ENCODE measurements at regions not wholly inside any gene's neighbourhood (a gene's known extent, or its start where the extent isn't known, plus 50 kb on each side); places are given as distances from the start of the nearest gene placed in this dataset.

DNA sequence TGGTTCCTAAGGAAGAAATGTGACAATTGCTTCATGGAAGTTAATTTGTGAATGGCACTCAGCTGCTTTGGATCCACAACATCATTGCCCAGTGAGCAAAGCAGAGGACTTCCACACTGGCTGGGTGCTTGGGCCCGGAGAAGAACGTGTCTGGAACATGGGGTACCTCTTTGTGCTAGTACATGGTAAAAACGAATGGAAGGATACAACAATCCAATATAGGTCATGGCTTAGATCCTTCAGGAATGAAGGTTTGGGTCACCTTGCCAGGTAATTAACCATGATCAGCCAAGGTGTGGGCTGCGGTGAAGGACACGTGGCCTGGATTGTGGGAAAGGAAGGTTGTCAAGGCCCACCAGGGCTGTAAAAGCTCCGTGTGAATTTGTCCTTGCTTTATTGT, 245.9 kb upstream of the HS6ST1 start:
- TF ChIP-seq, protein P1, sequence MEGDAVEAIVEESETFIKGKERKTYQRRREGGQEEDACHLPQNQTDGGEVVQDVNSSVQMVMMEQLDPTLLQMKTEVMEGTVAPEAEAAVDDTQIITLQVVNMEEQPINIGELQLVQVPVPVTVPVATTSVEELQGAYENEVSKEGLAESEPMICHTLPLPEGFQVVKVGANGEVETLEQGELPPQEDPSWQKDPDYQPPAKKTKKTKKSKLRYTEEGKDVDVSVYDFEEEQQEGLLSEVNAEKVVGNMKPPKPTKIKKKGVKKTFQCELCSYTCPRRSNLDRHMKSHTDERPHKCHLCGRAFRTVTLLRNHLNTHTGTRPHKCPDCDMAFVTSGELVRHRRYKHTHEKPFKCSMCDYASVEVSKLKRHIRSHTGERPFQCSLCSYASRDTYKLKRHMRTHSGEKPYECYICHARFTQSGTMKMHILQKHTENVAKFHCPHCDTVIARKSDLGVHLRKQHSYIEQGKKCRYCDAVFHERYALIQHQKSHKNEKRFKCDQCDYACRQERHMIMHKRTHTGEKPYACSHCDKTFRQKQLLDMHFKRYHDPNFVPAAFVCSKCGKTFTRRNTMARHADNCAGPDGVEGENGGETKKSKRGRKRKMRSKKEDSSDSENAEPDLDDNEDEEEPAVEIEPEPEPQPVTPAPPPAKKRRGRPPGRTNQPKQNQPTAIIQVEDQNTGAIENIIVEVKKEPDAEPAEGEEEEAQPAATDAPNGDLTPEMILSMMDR (IDR thresholded peaks at IDR 0.05; ENCODE audit: low read depth, low read length) = no peak
- H3K4me3 ChIP-seq (replicated peaks in 1 of 2; ENCODE audit: low read depth in 2 of 2, low read length in 2 of 2) = no peak overlapping the region
- no peak for DNase-seq (ENCODE audit: low read depth in 2 of 2)

DNA sequence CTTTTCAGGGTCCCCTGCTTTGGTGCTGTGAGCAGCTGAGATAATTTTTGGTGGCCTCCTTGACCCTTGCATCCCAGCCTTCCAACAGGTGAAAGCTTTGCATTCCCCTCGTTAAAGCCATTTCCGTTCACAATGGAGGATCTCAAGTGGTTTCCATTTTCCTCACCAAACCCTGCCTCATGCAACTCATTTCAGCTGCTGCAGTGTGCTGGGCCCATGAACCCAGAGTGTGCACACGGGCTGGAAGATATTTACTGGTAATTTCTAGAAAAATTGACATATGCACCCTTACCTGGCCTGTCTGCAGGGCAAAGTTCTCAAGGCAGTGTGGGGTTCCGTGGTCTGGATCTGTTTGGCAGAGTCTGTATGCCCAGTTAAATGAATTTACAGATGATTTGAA, 246.8 kb upstream of the HS6ST1 start:
- TF ChIP-seq, protein P1 (IDR thresholded peaks at IDR 0.05; ENCODE audit: low read depth, low read length) = no peak
- no peak overlapping the region for H3K4me3 ChIP-seq (replicated peaks in 1 of 2; ENCODE audit: low read depth in 2 of 2, low read length in 2 of 2)
- no peak for DNase-seq (ENCODE audit: low read depth in 2 of 2)

DNA sequence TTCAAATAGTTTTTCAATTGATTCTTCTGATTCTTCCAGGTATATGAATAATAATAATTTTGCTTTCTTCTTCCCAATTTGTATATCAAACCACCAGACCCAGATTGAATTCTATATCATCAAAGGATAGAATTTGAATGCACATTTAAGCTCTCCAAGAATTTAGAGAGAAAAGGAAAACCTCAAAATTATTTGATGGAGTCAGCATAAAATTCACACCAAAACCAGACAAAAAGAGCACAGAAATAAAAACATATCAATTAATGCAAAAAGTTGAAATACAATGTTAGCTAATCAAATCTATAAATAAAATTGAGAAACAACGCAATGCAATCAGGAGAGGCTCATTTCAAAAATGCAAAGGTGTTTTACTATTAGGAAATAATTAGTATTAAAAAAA, 248.0 kb upstream of the HS6ST1 start:
- DNase-seq (ENCODE audit: low read depth in 2 of 2) = no peak
- H3K4me3 ChIP-seq (replicated peaks in 1 of 2; ENCODE audit: low read depth in 2 of 2, low read length in 2 of 2) = no peak overlapping the region
- TF ChIP-seq, protein P1 (IDR thresholded peaks at IDR 0.05; ENCODE audit: low read depth, low read length) = no peak

DNA sequence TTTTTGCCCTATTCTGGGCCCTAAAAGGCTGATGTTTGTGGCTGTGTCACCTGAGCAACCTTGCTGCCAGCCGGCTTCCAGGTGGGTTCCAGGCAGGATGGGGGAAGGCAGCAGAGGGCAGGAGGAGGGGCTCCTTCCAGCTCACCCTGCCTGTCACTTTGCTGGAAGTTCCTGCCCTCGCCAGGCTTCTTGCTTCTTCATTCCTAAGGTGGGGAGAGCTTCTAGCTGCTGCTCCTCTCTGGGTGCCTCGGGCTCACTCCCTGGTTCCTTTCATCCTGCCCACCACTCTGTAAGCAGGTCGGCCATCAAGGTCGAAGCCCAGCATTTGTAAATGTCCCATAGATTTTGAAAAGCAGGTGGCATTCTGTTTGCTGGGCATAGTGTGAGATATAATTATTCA, 249.4 kb upstream of the HS6ST1 start:
- H3K4me3 ChIP-seq (replicated peaks in 1 of 2; ENCODE audit: low read depth in 2 of 2, low read length in 2 of 2) = no peak overlapping the region
- no peak for DNase-seq (ENCODE audit: low read depth in 2 of 2)
- TF ChIP-seq, protein P1 (IDR thresholded peaks at IDR 0.05; ENCODE audit: low read depth, low read length) = no peak

DNA sequence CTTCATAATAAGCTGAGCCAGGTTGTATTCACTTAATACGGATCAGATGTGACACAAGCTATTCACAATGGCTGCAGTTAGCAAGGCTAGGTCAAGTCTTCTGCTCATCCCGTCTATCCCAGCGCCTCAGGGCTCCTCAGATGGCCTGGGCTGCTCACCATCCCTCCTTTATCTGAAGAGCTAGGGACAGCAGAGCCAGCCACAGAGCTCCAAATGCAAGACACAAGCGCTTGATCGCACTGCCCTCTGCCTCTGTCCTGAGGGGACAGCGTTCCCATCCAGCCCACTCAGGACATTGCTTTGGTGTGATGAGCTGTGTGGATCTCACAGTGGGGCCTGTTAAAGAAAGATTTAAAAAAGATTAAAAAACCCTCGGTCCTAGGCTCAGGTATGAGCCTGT, 254.4 kb upstream of the HS6ST1 start:
- no peak for DNase-seq (ENCODE audit: low read depth in 2 of 2)
- no peak overlapping the region for H3K4me3 ChIP-seq (replicated peaks in 1 of 2; ENCODE audit: low read depth in 2 of 2, low read length in 2 of 2)
- TF ChIP-seq, protein P1 (IDR thresholded peaks at IDR 0.05; ENCODE audit: low read depth, low read length) = no peak

DNA sequence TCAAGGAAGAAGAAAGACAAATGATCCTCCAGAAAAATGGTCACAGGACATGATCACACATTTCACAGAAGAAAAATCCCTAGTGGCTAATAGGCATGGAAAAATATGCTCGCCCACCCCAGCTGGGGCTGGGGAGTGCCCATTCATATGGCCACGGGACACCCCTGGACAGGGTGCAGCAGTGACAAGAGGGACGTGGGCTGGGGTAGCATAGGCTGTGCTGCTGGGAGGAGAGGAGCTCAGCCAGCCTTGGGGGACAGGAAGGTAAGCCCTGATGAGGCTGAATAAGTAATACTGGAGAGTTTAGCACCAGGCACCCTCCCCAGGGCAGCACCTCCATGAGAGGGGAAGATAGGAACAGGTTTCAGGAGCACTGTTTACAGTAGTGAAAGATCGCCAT, 254.9 kb upstream of the HS6ST1 start:
- H3K4me3 ChIP-seq (replicated peaks in 1 of 2; ENCODE audit: low read depth in 2 of 2, low read length in 2 of 2) = no peak overlapping the region
- TF ChIP-seq, protein P1 (IDR thresholded peaks at IDR 0.05; ENCODE audit: low read depth, low read length) = no peak
- DNase-seq (ENCODE audit: low read depth in 2 of 2) = no peak

DNA sequence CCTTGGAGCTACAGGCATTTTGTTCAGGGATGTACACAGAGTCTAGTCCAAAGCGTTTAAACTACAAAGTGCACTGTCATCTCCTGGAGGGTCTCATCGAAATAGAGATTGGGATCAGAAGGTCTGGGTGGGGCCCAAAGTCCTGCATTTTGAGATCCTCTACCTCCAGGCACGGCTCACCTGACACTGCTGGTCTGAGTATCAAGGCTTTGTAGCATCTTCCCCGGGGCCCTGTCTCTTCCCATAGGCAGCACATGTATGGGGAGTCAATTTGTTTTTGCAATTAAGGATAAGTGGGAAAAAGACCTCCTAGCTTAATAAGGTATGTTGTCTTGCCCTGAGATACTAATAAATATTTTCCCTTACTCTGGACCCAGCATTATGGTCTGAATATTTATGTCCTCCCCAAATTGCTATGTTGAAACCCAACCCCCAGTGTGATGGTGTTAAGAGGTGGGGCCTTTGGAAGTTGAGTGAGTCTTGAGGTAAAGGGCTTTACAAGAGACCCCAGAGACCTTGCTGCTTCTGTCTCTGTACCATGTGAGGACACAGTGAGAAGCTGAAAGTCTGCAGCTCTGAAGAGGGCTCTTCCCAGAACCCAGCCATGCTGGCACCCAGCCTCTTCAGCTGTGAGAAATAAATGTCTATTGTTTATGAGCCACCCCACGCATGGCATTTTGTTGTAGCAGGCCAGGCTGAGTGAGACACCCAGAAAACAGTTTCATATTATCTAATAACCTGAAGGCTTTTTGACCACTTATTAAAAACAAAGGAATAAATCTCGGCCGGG, 258.7 kb upstream of the HS6ST1 start:
- no peak overlapping the region for H3K4me3 ChIP-seq (replicated peaks in 1 of 2; ENCODE audit: low read depth in 2 of 2, low read length in 2 of 2)
- TF ChIP-seq, protein P1 (IDR thresholded peaks at IDR 0.05; ENCODE audit: low read depth, low read length) = no peak
- DNase-seq (ENCODE audit: low read depth in 2 of 2) = no peak
